DND-41 (cell line): ENCODE measurements at regions not wholly inside any gene's neighbourhood (a gene's known extent, or its start where the extent isn't known, plus 50 kb on each side); places are given as distances from the start of the nearest gene placed in this dataset.

Experiments
- ATAC-seq: fragments of 200-7000 bp; cut with Tn5 transposase; 3 replicates; pipeline ENCODE4 v1.9.1; 2021; ENCODE audit warnings: low read depth; ENCODE audit not compliant: insufficient read depth
- DNase-seq: peaks from one replicate; pipeline ENCODE4 v3.0.0-alpha.2; 2020
- H2AFZ ChIP-seq: 2 replicates; pipeline ENCODE4 v1.6.0; 2012; ENCODE audit warnings: low read depth, low read length
- H3K27ac ChIP-seq: 2 replicates; pipeline ENCODE4 v1.5.1; 2012; ENCODE audit warnings: low read length, inconsistent platforms
- H3K27me3 ChIP-seq: fragments of 200-600 bp; sonication (generic); 2 replicates; pipeline ENCODE4 v1.6.0; 2012; ENCODE audit warnings: low read length, mild to moderate bottlenecking, inconsistent platforms; ENCODE audit not compliant: insufficient read depth, poor library complexity
- H3K36me3 ChIP-seq: 2 replicates; pipeline ENCODE4 v1.5.1; 2012; ENCODE audit warnings: low read length, inconsistent platforms; ENCODE audit not compliant: insufficient read depth
- H3K4me1 ChIP-seq: 2 replicates; pipeline ENCODE4 v1.5.1; 2012; ENCODE audit warnings: mild to moderate bottlenecking, low read length; ENCODE audit not compliant: insufficient read depth
- H3K4me2 ChIP-seq: 2 replicates; pipeline ENCODE4 v1.6.0; 2012; ENCODE audit warnings: mild to moderate bottlenecking, moderate library complexity, low read length, inconsistent platforms; ENCODE audit not compliant: insufficient read depth
- H3K4me3 ChIP-seq, 2 experiments: fragments of 200-600 bp in 1 of 2; shearing (Covaris generic) in 1 of 2; 2 replicates each; pipeline ENCODE4 v1.5.1; 2012 to 2016; ENCODE audit warnings: inconsistent platforms in 2 of 2, low read length in 2 of 2, mild to moderate bottlenecking in 2 of 2, low read depth in 1 of 2, moderate library complexity in 1 of 2
- H3K79me2 ChIP-seq: 2 replicates; pipeline ENCODE4 v1.6.0; 2012; ENCODE audit warnings: low read length, inconsistent platforms; ENCODE audit not compliant: insufficient read depth
- H3K9ac ChIP-seq: 2 replicates; pipeline ENCODE4 v1.6.0; 2012; ENCODE audit warnings: low read depth, mild to moderate bottlenecking, inconsistent platforms, low read length, moderate library complexity
- H3K9me3 ChIP-seq: 2 replicates; pipeline ENCODE4 v1.5.1; 2012; ENCODE audit warnings: low read length, moderate library complexity, mild to moderate bottlenecking, inconsistent platforms; ENCODE audit not compliant: insufficient read depth, severe bottlenecking
- H4K20me1 ChIP-seq: 2 replicates; pipeline ENCODE4 v1.6.0; 2012; ENCODE audit warnings: low read length; ENCODE audit not compliant: insufficient read depth
- CTCF ChIP-seq: IDR thresholded peaks from 2 replicates; pipeline ENCODE4 v1.5.1; 2012; ENCODE audit warnings: borderline replicate concordance, low read length, moderate library complexity, mild to moderate bottlenecking; ENCODE audit not compliant: poor library complexity, severe bottlenecking; ENCODE audit errors: extremely low read depth
- EZH2 ChIP-seq: IDR thresholded peaks from 3 replicates; pipeline ENCODE4 v1.6.1; 2012; ENCODE audit warnings: borderline replicate concordance, low read depth, mild to moderate bottlenecking, moderate library complexity, low read length, inconsistent platforms; ENCODE audit not compliant: severe bottlenecking

GRCh38 chr7:79570903-79571302, 117.4 kb upstream of the MAGI2 start:
- Histone ChIP-seq H3K4me1 (no peaks in the 10 kb centered on the region), H3K27me3 (no peaks in the 10 kb centered on the region), H3K4me3 (no peak overlapping the region), H4K20me1 (no peaks in the 10 kb centered on the region), H3K4me2 (no peak overlapping the region), H2AFZ (no peak overlapping the region), H3K9ac (no peak overlapping the region), H3K9me3 (no peaks in the 10 kb centered on the region), H3K27ac (no peak overlapping the region), H3K79me2 (no peaks in the 10 kb centered on the region), H3K36me3 (no peaks in the 10 kb centered on the region)
- ATAC-seq (no peak), DNase-seq (no peak)
- TF ChIP-seq CTCF (no peak), EZH2 (no peak)

GRCh38 chr7:79563821-79564522, 110.5 kb upstream of the MAGI2 start:
- Histone ChIP-seq H3K27ac (no peak overlapping the region), H3K79me2 (no peaks in the 10 kb centered on the region), H2AFZ (no peak overlapping the region), H3K9ac (no peak overlapping the region), H4K20me1 (no peaks in the 10 kb centered on the region), H3K36me3 (no peaks in the 10 kb centered on the region), H3K27me3 (no peaks in the 10 kb centered on the region), H3K4me1 (no peaks in the 10 kb centered on the region), H3K4me3 (no peak overlapping the region), H3K9me3 (no peaks in the 10 kb centered on the region), H3K4me2 (no peak overlapping the region)
- ATAC-seq (0 out of 3 replicates have a peak, but pooled peaks have one; percentile 31), DNase-seq (no peak)
- TF ChIP-seq CTCF, result no peak
- TF ChIP-seq EZH2, result no peak

- no peak overlapping the region for H3K4me3 ChIP-seq
- ATAC-seq, result no peak
- no peak overlapping the region for H3K9ac ChIP-seq
- H3K27ac ChIP-seq, result no peak overlapping the region
- H3K27me3 ChIP-seq, result no peaks in the 10 kb centered on the region
- no peaks in the 10 kb centered on the region for H3K36me3 ChIP-seq
- TF ChIP-seq CTCF (no peak), EZH2 (no peak)
- H3K4me2 ChIP-seq, result no peak overlapping the region
- no peak overlapping the region for H2AFZ ChIP-seq
- H3K79me2 ChIP-seq, result no peaks in the 10 kb centered on the region
- H4K20me1 ChIP-seq, result no peaks in the 10 kb centered on the region
- no peaks in the 10 kb centered on the region for H3K4me1 ChIP-seq
- H3K9me3 ChIP-seq, result no peaks in the 10 kb centered on the region
- DNase-seq, result no peak
Observed at GRCh38 chr7:79555571-79555970, 102.1 kb upstream of the MAGI2 start.
